Thoracic aorta (tissue), 2 donors: ENCODE measurements at regions not wholly inside any gene's neighbourhood (a gene's known extent, or its start where the extent isn't known, plus 50 kb on each side); places are given as distances from the start of the nearest gene placed in this dataset.

ENCODE experiments used
- ATAC-seq: fragments of 150-250 bp; one replicate; pipeline ENCODE4 v1.8.0; 2017; ENCODE audit warnings: low read depth; ENCODE audit not compliant: insufficient number of reproducible peaks, low FRiP score
- DNase-seq: peaks from one replicate; pipeline ENCODE4 v3.0.0-alpha.2; 2020; ENCODE audit warnings: low spot score
- H3K27ac ChIP-seq, 2 donors: fragments of 200-600 bp; sonication (generic); 1 replicate in 1 of 2; 2 replicates in 1 of 2; pipeline ENCODE4 v1.5.1; 2016; ENCODE audit warnings: mild to moderate bottlenecking in 2 of 2, moderate library complexity in 2 of 2
- H3K27me3 ChIP-seq: fragments of 200-600 bp; sonication (generic); replicated peaks from 2 replicates; pipeline ENCODE4 v1.6.0; 2016; ENCODE audit warnings: mild to moderate bottlenecking; ENCODE audit not compliant: insufficient read depth
- H3K36me3 ChIP-seq: fragments of 200-600 bp; sonication (generic); one replicate; pipeline ENCODE4 v1.5.1; 2016
- H3K4me1 ChIP-seq, 2 donors: fragments of 200-600 bp; sonication (generic); 1 replicate in 1 of 2; 2 replicates in 1 of 2; pipeline versions ENCODE4 v1.5.1 to v1.6.0; 2016; ENCODE audit warnings: low read depth in 2 of 2, mild to moderate bottlenecking in 1 of 2; ENCODE audit not compliant: control insufficient read depth in 1 of 2
- H3K4me3 ChIP-seq: fragments of 200-600 bp; sonication (generic); 2 replicates; pipeline ENCODE4 v1.5.1; 2016; ENCODE audit warnings: mild to moderate bottlenecking
- H3K9me3 ChIP-seq: fragments of 200-600 bp; sonication (generic); 2 replicates; pipeline ENCODE4 v1.5.1; 2016
- CTCF ChIP-seq: fragments of 200-600 bp; sonication (generic); IDR thresholded peaks from one replicate; pipeline ENCODE4 v1.5.1; 2019; ENCODE audit warnings: antibody characterized with exemption

GRCh38 chr13:75947448-75947847 lies 311.3 kb downstream of the LMO7 start:
- Histone ChIP-seq H3K4me1 (no peaks in the 10 kb centered on the region), H3K9me3 (no peaks in the 10 kb centered on the region), H3K27ac (no peak overlapping the region), H3K36me3 (no peaks in the 10 kb centered on the region), H3K27me3 (no peaks in the 10 kb centered on the region), H3K4me3 (no peak overlapping the region)
- no peak for TF ChIP-seq CTCF
- ATAC-seq = no peak
- no peak for DNase-seq

GRCh38 chr13:75946536-75947284 lies 310.6 kb downstream of the LMO7 start:
- Histone ChIP-seq H3K4me1 (no peaks in the 10 kb centered on the region), H3K36me3 (no peaks in the 10 kb centered on the region), H3K27me3 (no peaks in the 10 kb centered on the region), H3K27ac (no peak overlapping the region), H3K9me3 (no peaks in the 10 kb centered on the region), H3K4me3 (no peak overlapping the region)
- ATAC-seq = no peak
- no peak for DNase-seq
- TF ChIP-seq CTCF = no peak

GRCh38 chr13:75945841-75946482 lies 309.8 kb downstream of the LMO7 start:
- no peaks in the 10 kb centered on the region for H3K36me3 ChIP-seq
- H3K4me1 ChIP-seq = no peaks in the 10 kb centered on the region
- H3K4me3 ChIP-seq = no peak overlapping the region
- H3K27ac ChIP-seq = no peak overlapping the region
- no peak for TF ChIP-seq CTCF
- DNase-seq = no peak
- H3K27me3 ChIP-seq = no peaks in the 10 kb centered on the region
- no peak for ATAC-seq
- no peaks in the 10 kb centered on the region for H3K9me3 ChIP-seq

GRCh38 chr13:75938811-75939560 lies 302.9 kb downstream of the LMO7 start:
- Histone ChIP-seq H3K27ac (no peak overlapping the region), H3K9me3 (no peaks in the 10 kb centered on the region), H3K36me3 (no peaks in the 10 kb centered on the region), H3K4me3 (no peak overlapping the region), H3K27me3 (no peaks in the 10 kb centered on the region), H3K4me1 (peaks cover 0 to 4% of the 10 kb centered on the region in 2 donors)
- DNase-seq (no peak), ATAC-seq (no peak)
- TF ChIP-seq CTCF = no peak

GRCh38 chr13:75936791-75937190 lies 300.7 kb downstream of the LMO7 start:
- no peaks in the 10 kb centered on the region for H3K27me3 ChIP-seq
- H3K4me1 ChIP-seq = peaks cover 0 to 4% of the 10 kb centered on the region in 2 donors
- TF ChIP-seq CTCF = no peak
- H3K4me3 ChIP-seq = no peak overlapping the region
- no peaks in the 10 kb centered on the region for H3K9me3 ChIP-seq
- H3K36me3 ChIP-seq = no peaks in the 10 kb centered on the region
- no peak for ATAC-seq
- DNase-seq = no peak
- H3K27ac ChIP-seq = no peak overlapping the region
